Gastroesophageal sphincter (tissue), 4 donors: ENCODE measurements at regions not wholly inside any gene's neighbourhood (a gene's known extent, or its start where the extent isn't known, plus 50 kb on each side); places are given as distances from the start of the nearest gene placed in this dataset.

Experiments
- ATAC-seq: fragments of 150-250 bp; one replicate; pipeline ENCODE4 v1.9.1; 2016; ENCODE audit warnings: mild to moderate bottlenecking, moderate library complexity
- H3K27ac ChIP-seq, 4 donors: fragments of 200-600 bp; sonication (generic) in 3 of 4; 1 replicate in 3 of 4; 2 replicates in 1 of 4; pipeline ENCODE4 v1.5.1; 2016 to 2019
- H3K27me3 ChIP-seq: fragments of 200-600 bp; sonication (generic); one replicate; pipeline ENCODE4 v1.5.1; 2019
- H3K36me3 ChIP-seq, 2 donors: fragments of 200-600 bp; sonication (generic); one replicate each; pipeline ENCODE4 v1.5.1; 2019; ENCODE audit warnings: control low read depth in 1 of 2
- H3K4me1 ChIP-seq, 3 donors: fragments of 200-600 bp; sonication (generic); 1 replicate in 2 of 3; 2 replicates in 1 of 3; pipeline ENCODE4 v1.5.1; 2016 to 2019; ENCODE audit warnings: control low read depth in 2 of 3
- H3K4me3 ChIP-seq, 2 donors: fragments of 200-600 bp; sonication (generic); one replicate each; pipeline ENCODE4 v1.5.1; 2019; ENCODE audit warnings: mild to moderate bottlenecking in 1 of 2, moderate library complexity in 1 of 2
- H3K9me3 ChIP-seq, 3 donors: fragments of 200-600 bp; sonication (generic); one replicate each; pipeline ENCODE4 v1.5.1; 2017 to 2019; ENCODE audit warnings: control low read depth in 2 of 3
- EP300 ChIP-seq: sonication (generic); formaldehyde crosslinking; IDR thresholded peaks from one replicate; pipeline ENCODE4 v1.6.1; 2017; ENCODE audit warnings: antibody characterized with exemption, mild to moderate bottlenecking
- POLR2A ChIP-seq, 2 donors: fragments of 450-650 bp; IDR thresholded peaks; one replicate each; pipeline ENCODE4 v1.6.1; 2017; ENCODE audit warnings: antibody characterized with exemption in 2 of 2, mild to moderate bottlenecking in 2 of 2, moderate library complexity in 1 of 2
- POLR2AphosphoS5 ChIP-seq: sonication (generic); formaldehyde crosslinking; IDR thresholded peaks from one replicate; pipeline ENCODE4 v1.6.1; 2017; ENCODE audit warnings: antibody characterized with exemption
- WGBS, 2 donors: methylation state at CpG; one replicate each; pipeline ENCODE4 v1.1.5; 2018; ENCODE audit warnings: low coverage in 1 of 2; 5-methylcytosine and 5-hydroxymethylcytosine counted together
- TF ChIP-seq, protein P1 (sequence below), 4 experiments: fragments of 200-600 bp in 2 of 4; fragments of 450-650 bp in 2 of 4; sonication (generic) in 1 of 4; IDR thresholded peaks; one replicate each; pipeline ENCODE4 v1.5.1; 2017 to 2019; ENCODE audit warnings: antibody characterized with exemption in 4 of 4, mild to moderate bottlenecking in 2 of 4, moderate library complexity in 2 of 4

DNA sequence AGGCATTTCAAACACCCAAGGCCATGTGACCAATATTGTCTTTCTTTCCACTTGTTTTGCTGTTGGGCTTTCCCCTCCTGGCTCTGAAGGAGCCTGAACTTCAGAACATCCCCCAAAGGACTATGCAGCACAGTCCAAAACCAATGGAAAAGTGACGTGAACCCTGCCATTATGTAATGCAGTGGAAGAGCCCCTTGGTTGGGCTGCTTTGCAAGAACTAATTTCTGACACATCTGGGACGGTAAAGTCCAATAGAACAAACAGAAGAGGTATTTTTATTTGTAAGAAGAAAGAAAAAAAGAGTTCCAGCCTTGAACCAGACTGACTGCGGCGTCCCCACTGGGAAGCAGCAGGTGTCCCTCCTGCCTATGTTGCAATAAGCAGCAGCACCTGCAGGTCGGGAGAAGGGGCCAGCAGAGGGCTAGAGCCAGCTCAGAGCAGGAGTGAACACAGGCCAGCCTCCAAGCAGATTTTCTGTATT lies 116.7 kb downstream of the CDC7 start:
- H3K4me1 ChIP-seq = peaks cover 0 to 25% (median under 1%) of the 10 kb centered on the region in 3 donors
- ATAC-seq = peak; percentile 75
- WGBS, 2 donors = 35 to 74% methylated on average over 2 to 3 of the region's 5 CpGs
- H3K27ac ChIP-seq = peak overlapping the region in 1 of 4 donors; percentile 31
- no peak for TF ChIP-seq POLR2AphosphoS5
- TF ChIP-seq, protein P1, sequence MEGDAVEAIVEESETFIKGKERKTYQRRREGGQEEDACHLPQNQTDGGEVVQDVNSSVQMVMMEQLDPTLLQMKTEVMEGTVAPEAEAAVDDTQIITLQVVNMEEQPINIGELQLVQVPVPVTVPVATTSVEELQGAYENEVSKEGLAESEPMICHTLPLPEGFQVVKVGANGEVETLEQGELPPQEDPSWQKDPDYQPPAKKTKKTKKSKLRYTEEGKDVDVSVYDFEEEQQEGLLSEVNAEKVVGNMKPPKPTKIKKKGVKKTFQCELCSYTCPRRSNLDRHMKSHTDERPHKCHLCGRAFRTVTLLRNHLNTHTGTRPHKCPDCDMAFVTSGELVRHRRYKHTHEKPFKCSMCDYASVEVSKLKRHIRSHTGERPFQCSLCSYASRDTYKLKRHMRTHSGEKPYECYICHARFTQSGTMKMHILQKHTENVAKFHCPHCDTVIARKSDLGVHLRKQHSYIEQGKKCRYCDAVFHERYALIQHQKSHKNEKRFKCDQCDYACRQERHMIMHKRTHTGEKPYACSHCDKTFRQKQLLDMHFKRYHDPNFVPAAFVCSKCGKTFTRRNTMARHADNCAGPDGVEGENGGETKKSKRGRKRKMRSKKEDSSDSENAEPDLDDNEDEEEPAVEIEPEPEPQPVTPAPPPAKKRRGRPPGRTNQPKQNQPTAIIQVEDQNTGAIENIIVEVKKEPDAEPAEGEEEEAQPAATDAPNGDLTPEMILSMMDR (IDR thresholded peaks at IDR 0.05) = peak in 2 of 4 experiments; percentile 21 to 30
- no peak for TF ChIP-seq POLR2A (IDR thresholded peaks at IDR 0.05)
- TF ChIP-seq EP300 = no peak
- H3K9me3 ChIP-seq = no peaks in the 10 kb centered on the region
- H3K4me3 ChIP-seq = no peak overlapping the region
- no peaks in the 10 kb centered on the region for H3K36me3 ChIP-seq
- H3K27me3 ChIP-seq = no peaks in the 10 kb centered on the region

DNA sequence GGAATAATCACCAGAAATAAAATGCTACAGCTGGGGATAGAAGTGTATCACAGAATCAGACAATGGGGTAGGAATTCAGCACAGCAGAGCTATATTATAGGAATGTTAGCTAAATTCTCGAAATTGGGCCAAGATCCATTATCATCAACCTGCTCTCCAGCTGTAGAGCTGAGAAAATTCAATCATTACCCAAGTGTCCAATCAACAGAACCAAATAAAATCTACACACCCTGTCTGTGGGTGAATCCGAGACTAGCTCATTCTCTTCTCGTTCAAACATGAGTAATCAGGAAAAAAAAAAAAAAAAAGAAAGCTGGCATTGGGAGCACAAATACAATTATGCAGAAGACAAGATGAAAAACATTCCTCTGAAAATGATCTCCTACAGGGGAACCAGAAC lies 119.2 kb downstream of the CDC7 start:
- TF ChIP-seq, protein P1 (IDR thresholded peaks at IDR 0.05) = no peak
- no peak for TF ChIP-seq POLR2AphosphoS5
- TF ChIP-seq EP300 = no peak
- TF ChIP-seq POLR2A (IDR thresholded peaks at IDR 0.05) = no peak
- H3K9me3 ChIP-seq = no peaks in the 10 kb centered on the region
- no peaks in the 10 kb centered on the region for H3K36me3 ChIP-seq
- ATAC-seq = no peak
- H3K27me3 ChIP-seq = no peaks in the 10 kb centered on the region
- H3K4me3 ChIP-seq = no peak overlapping the region
- peak overlapping the region in 1 of 4 donors; percentile 28 for H3K27ac ChIP-seq
- WGBS, 2 donors = 80 to 84% methylated on average over 1 to 2 of the region's 3 CpGs
- H3K4me1 ChIP-seq = peaks cover 0 to 37% (median 2%) of the 10 kb centered on the region in 3 donors

DNA sequence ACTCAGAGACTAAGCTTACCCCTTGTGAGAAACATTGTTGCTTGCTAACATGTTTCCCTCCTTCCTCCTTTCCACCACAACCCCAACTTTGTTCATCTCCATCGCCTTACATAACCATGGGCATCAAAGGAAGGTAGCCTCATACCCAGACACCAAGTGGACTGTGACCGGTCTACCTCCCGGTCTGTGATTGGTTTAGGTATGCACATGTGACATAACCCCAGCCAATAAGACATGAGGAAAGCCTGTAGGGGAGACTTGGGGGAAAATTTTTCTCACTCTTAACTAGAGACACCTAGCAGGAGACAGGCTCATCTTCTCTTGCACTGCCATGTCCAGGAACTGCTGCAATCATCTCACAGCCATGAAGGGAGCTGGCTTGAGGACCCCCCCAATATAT lies 120.7 kb downstream of the CDC7 start:
- Histone ChIP-seq H3K27ac (no peak overlapping the region), H3K4me1 (peaks cover 0 to 37% (median 2%) of the 10 kb centered on the region in 3 donors), H3K36me3 (no peaks in the 10 kb centered on the region), H3K27me3 (no peaks in the 10 kb centered on the region), H3K4me3 (no peak overlapping the region), H3K9me3 (no peaks in the 10 kb centered on the region)
- 100% methylated on average over 3 of the region's 3 CpGs; no CpG with 5 or more reads in 1 of the 2 donors for WGBS, 2 donors
- no peak for ATAC-seq
- no peak for TF ChIP-seq POLR2AphosphoS5
- no peak for TF ChIP-seq POLR2A (IDR thresholded peaks at IDR 0.05)
- TF ChIP-seq EP300 = no peak
- TF ChIP-seq, protein P1 (IDR thresholded peaks at IDR 0.05) = no peak

GRCh38 chr1:91621907-91622306 lies 121.3 kb downstream of the CDC7 start:
- Histone ChIP-seq H3K27me3 (no peaks in the 10 kb centered on the region), H3K4me3 (no peak overlapping the region), H3K4me1 (peaks cover 0 to 37% (median 2%) of the 10 kb centered on the region in 3 donors), H3K27ac (no peak overlapping the region), H3K36me3 (no peaks in the 10 kb centered on the region), H3K9me3 (no peaks in the 10 kb centered on the region)
- no peak for ATAC-seq
- WGBS, 2 donors = 47 to 90% methylated on average over 2 of the region's 2 CpGs
- TF ChIP-seq POLR2AphosphoS5 (no peak), EP300 (no peak), POLR2A (IDR thresholded peaks at IDR 0.05) (no peak)
- TF ChIP-seq, protein P1 (IDR thresholded peaks at IDR 0.05) = no peak

DNA sequence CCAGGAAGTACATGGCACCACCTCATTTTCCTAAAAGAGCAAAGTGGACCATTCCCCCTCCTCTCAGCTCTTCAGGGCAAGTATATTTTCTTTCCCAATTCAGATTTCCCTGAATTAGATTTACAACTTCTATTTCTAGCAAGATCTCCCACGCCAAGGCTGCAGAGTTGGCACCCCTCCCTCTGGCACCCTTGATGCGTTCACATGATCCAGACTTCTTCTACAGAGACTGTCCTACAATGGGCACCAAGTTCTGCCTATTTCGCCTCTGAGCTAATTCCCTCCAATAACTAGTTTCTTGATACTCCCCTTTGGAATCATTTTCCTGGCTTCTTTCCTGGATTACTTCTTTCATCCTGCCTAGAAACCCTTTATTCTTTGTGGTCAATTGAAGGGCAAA lies 122.0 kb downstream of the CDC7 start:
- peaks cover 0 to 32% (median 2%) of the 10 kb centered on the region in 3 donors for H3K4me1 ChIP-seq
- no peaks in the 10 kb centered on the region for H3K27me3 ChIP-seq
- no peaks in the 10 kb centered on the region for H3K9me3 ChIP-seq
- ATAC-seq = peak; percentile 76
- no peaks in the 10 kb centered on the region for H3K36me3 ChIP-seq
- 0 to 24% methylated on average over 3 of the region's 3 CpGs for WGBS, 2 donors
- H3K4me3 ChIP-seq = no peak overlapping the region
- peak overlapping the region in 2 of 4 donors; percentile 25 to 27 for H3K27ac ChIP-seq
- TF ChIP-seq POLR2AphosphoS5 = peak; percentile 64
- TF ChIP-seq EP300 = no peak
